Loucy (cell line): ENCODE measurements at regions not wholly inside any gene's neighbourhood (a gene's known extent, or its start where the extent isn't known, plus 50 kb on each side); places are given as distances from the start of the nearest gene placed in this dataset.

Experiments used
- H2AFZ ChIP-seq: fragments of 200-600 bp; sonication (generic); 2 replicates; pipeline ENCODE4 v1.6.0; 2016; ENCODE audit warnings: antibody characterized with exemption, mild to moderate bottlenecking, low read length, moderate library complexity
- H3F3A ChIP-seq: fragments of 200-600 bp; 2 replicates; pipeline ENCODE4 v1.6.0; 2016; ENCODE audit warnings: antibody characterized with exemption, low read depth, mild to moderate bottlenecking
- H3K27me3 ChIP-seq: fragments of 200-600 bp; sonication (generic); 2 replicates; pipeline ENCODE4 v1.6.1; 2014; ENCODE audit warnings: low read length, mild to moderate bottlenecking; ENCODE audit not compliant: insufficient read depth, poor library complexity, severe bottlenecking
- H3K36me3 ChIP-seq: fragments of 200-600 bp; sonication (generic); 2 replicates; pipeline ENCODE4 v1.6.1; 2016; ENCODE audit warnings: low read length; ENCODE audit not compliant: insufficient read depth
- H3K4me1 ChIP-seq: fragments of 200-600 bp; sonication (generic); 2 replicates; pipeline ENCODE4 v1.5.1; 2014; ENCODE audit warnings: low read length, mild to moderate bottlenecking; ENCODE audit not compliant: insufficient read depth, poor library complexity, severe bottlenecking
- H3K4me2 ChIP-seq: fragments of 200-600 bp; sonication (generic); 2 replicates; pipeline ENCODE4 v1.6.0; 2014; ENCODE audit warnings: antibody characterized with exemption, low read length, low read depth, mild to moderate bottlenecking; ENCODE audit not compliant: poor library complexity, severe bottlenecking
- H3K4me3 ChIP-seq: fragments of 200-600 bp; sonication (generic); 2 replicates; pipeline ENCODE4 v1.5.1; 2014; ENCODE audit warnings: low read length, mild to moderate bottlenecking, mixed read lengths; ENCODE audit not compliant: poor library complexity, severe bottlenecking
- H3K79me2 ChIP-seq: fragments of 200-600 bp; sonication (generic); 2 replicates; pipeline ENCODE4 v1.6.1; 2014; ENCODE audit warnings: low read length; ENCODE audit not compliant: insufficient read depth
- H3K9ac ChIP-seq: fragments of 200-600 bp; sonication (generic); 2 replicates; pipeline ENCODE4 v1.6.0; 2014; ENCODE audit warnings: mild to moderate bottlenecking, low read depth, low read length, moderate library complexity; ENCODE audit not compliant: poor library complexity, severe bottlenecking
- H3K9me2 ChIP-seq: fragments of 200-600 bp; sonication (generic); replicated peaks from 2 replicates; pipeline ENCODE4 v1.6.1; 2016; ENCODE audit warnings: low read depth, low read length, mixed read lengths
- H3K9me3 ChIP-seq: fragments of 200-600 bp; sonication (generic); 2 replicates; pipeline ENCODE4 v1.6.1; 2014; ENCODE audit warnings: mild to moderate bottlenecking, antibody characterized with exemption, low read length, low read depth; ENCODE audit not compliant: insufficient read depth
- H4K20me1 ChIP-seq: fragments of 200-600 bp; sonication (generic); 2 replicates; pipeline ENCODE4 v1.6.0; 2014; ENCODE audit warnings: antibody characterized with exemption, low read length, mild to moderate bottlenecking; ENCODE audit not compliant: insufficient read depth, poor library complexity, severe bottlenecking
- CTCF ChIP-seq: fragments of 200-600 bp; sonication (generic); conservative IDR thresholded peaks from 2 replicates; pipeline ENCODE4 v1.5.1; 2014; ENCODE audit warnings: mild to moderate bottlenecking, antibody characterized with exemption, low read length
- EZH2phosphoT487 ChIP-seq: fragments of 200-600 bp; IDR thresholded peaks from 2 replicates; pipeline ENCODE4 v1.6.1; 2018; ENCODE audit warnings: antibody characterized with exemption, mild to moderate bottlenecking, moderate library complexity, borderline replicate concordance

- no peaks in the 10 kb centered on the region for H3K79me2 ChIP-seq
These were observed 63.5 kb upstream of the BDNF start for GRCh38 chr11:27763736-27764135.

GRCh38 chr11:27761356-27761755, 61.1 kb upstream of the BDNF start:
- Histone ChIP-seq H2AFZ (no peak overlapping the region), H3K9me3 (no peaks in the 10 kb centered on the region), H4K20me1 (no peaks in the 10 kb centered on the region), H3K4me1 (no peaks in the 10 kb centered on the region), H3K36me3 (no peaks in the 10 kb centered on the region), H3F3A (no peaks in the 10 kb centered on the region), H3K4me3 (no peak overlapping the region), H3K4me2 (no peak overlapping the region), H3K9me2 (no peaks in the 10 kb centered on the region), H3K79me2 (no peaks in the 10 kb centered on the region), H3K9ac (no peak overlapping the region), H3K27me3 (no peaks in the 10 kb centered on the region)
- TF ChIP-seq EZH2phosphoT487, result no peak
- no peak for TF ChIP-seq CTCF

More at GRCh38 chr11:27763736-27764135, 63.5 kb upstream of the BDNF start:
- Histone ChIP-seq H3K4me3 (no peak overlapping the region), H3K4me1 (no peaks in the 10 kb centered on the region), H3K9me2 (no peaks in the 10 kb centered on the region), H3K9ac (no peak overlapping the region), H3K27me3 (no peaks in the 10 kb centered on the region), H2AFZ (no peak overlapping the region), H3K4me2 (no peak overlapping the region), H4K20me1 (no peaks in the 10 kb centered on the region), H3K36me3 (no peaks in the 10 kb centered on the region), H3F3A (no peaks in the 10 kb centered on the region), H3K9me3 (no peaks in the 10 kb centered on the region)
- TF ChIP-seq CTCF, result no peak
- no peak for TF ChIP-seq EZH2phosphoT487

- H3K4me3 ChIP-seq, result no peak overlapping the region
- H3K79me2 ChIP-seq, result no peaks in the 10 kb centered on the region
- no peaks in the 10 kb centered on the region for H3F3A ChIP-seq
- no peaks in the 10 kb centered on the region for H3K4me1 ChIP-seq
- H4K20me1 ChIP-seq, result no peaks in the 10 kb centered on the region
- H3K36me3 ChIP-seq, result no peaks in the 10 kb centered on the region
- H2AFZ ChIP-seq, result no peak overlapping the region
- no peak for TF ChIP-seq CTCF
- H3K27me3 ChIP-seq, result no peaks in the 10 kb centered on the region
- no peak overlapping the region for H3K9ac ChIP-seq
- H3K9me2 ChIP-seq, result no peaks in the 10 kb centered on the region
- H3K9me3 ChIP-seq, result no peaks in the 10 kb centered on the region
- no peak overlapping the region for H3K4me2 ChIP-seq
These were observed 57.7 kb upstream of the BDNF start for GRCh38 chr11:27757953-27758352.
